IMR-90 (cell line): ENCODE measurements at regions not wholly inside any gene's neighbourhood (a gene's known extent, or its start where the extent isn't known, plus 50 kb on each side); places are given as distances from the start of the nearest gene placed in this dataset.

Experiments
- CTCF ChIP-seq: conservative IDR thresholded peaks from 2 replicates; pipeline ENCODE4 v1.5.1; 2012; ENCODE audit warnings: mild to moderate bottlenecking, low read depth, low read length, improper control_type of control experiment
- MAFK ChIP-seq: IDR thresholded peaks from 2 replicates; pipeline ENCODE4 v1.6.1; 2012; ENCODE audit warnings: low read depth, low read length, improper control_type of control experiment
- RAD21 ChIP-seq: IDR thresholded peaks from 2 replicates; pipeline ENCODE4 v1.6.1; 2012; ENCODE audit warnings: low read length, improper control_type of control experiment

- TF ChIP-seq CTCF (no peak), MAFK (no peak), RAD21 (no peak)
These were observed 78.3 kb upstream of the HCN1 start for GRCh38 chr5:45774528-45774927.
